ENCODE measurements at regions not wholly inside any gene's neighbourhood (a gene's known extent, or its start where the extent isn't known, plus 50 kb on each side); places are given as distances from the start of the nearest gene placed in this dataset.

- no peak for DNase-seq (ENCODE audit: low spot score)
These were observed 83.3 kb upstream of the TNR start for GRCh38 chr1:175826705-175827104.

- DNase-seq (ENCODE audit: low spot score), result no peak
These were observed 80.7 kb upstream of the TNR start for GRCh38 chr1:175824079-175824478.

GRCh38 chr1:175823406-175823805, 80.0 kb upstream of the TNR start:
- no peak for DNase-seq (ENCODE audit: low spot score)

- no peak for DNase-seq (ENCODE audit: low spot score)
These were observed 79.2 kb upstream of the TNR start for GRCh38 chr1:175822580-175822979.

GRCh38 chr1:175820456-175821025, 77.1 kb upstream of the TNR start:
- no peak for DNase-seq (ENCODE audit: low spot score)

GRCh38 chr1:175818929-175819328, 75.5 kb upstream of the TNR start:
- no peak for DNase-seq (ENCODE audit: low spot score)

- DNase-seq (ENCODE audit: low spot score), result no peak
These were observed 74.0 kb upstream of the TNR start for GRCh38 chr1:175817445-175817844.

- DNase-seq (ENCODE audit: low spot score), result no peak
These were observed 71.5 kb upstream of the TNR start for GRCh38 chr1:175814885-175815284.

- no peak for DNase-seq (ENCODE audit: low spot score)
These were observed 69.5 kb upstream of the TNR start for GRCh38 chr1:175812936-175813335.

- no peak for DNase-seq (ENCODE audit: low spot score)
These were observed 66.9 kb upstream of the TNR start for GRCh38 chr1:175810305-175810704.

- DNase-seq (ENCODE audit: low spot score), result no peak
These were observed 65.6 kb upstream of the TNR start for GRCh38 chr1:175808999-175809398.

- DNase-seq (ENCODE audit: low spot score), result no peak
These were observed 65.2 kb upstream of the TNR start for GRCh38 chr1:175808573-175808972.

GRCh38 chr1:175804561-175804960, 61.2 kb upstream of the TNR start:
- DNase-seq (ENCODE audit: low spot score), result no peak

- no peak for DNase-seq (ENCODE audit: low spot score)
These were observed 60.0 kb upstream of the TNR start for GRCh38 chr1:175803413-175803812.

GRCh38 chr1:175802407-175803123, 59.2 kb upstream of the TNR start:
- no peak for DNase-seq (ENCODE audit: low spot score)

GRCh38 chr1:175801979-175802378, 58.6 kb upstream of the TNR start:
- DNase-seq (ENCODE audit: low spot score), result no peak

GRCh38 chr1:175797576-175797975, 54.2 kb upstream of the TNR start:
- no peak for DNase-seq (ENCODE audit: low spot score)

- DNase-seq (ENCODE audit: low spot score), result no peak
These were observed 51.2 kb upstream of the TNR start for GRCh38 chr1:175794586-175794985.

- no peak for DNase-seq (ENCODE audit: low spot score)
These were observed 50.2 kb upstream of the TNR start for GRCh38 chr1:175793617-175794016.
